HG03095 (cell line): ENCODE measurements at regions not wholly inside any gene's neighbourhood (a gene's known extent, or its start where the extent isn't known, plus 50 kb on each side); places are given as distances from the start of the nearest gene placed in this dataset.

Source experiments
- ATAC-seq: cut with Tn5 transposase; IDR thresholded peaks from one replicate; pipeline ENCODE4 v1.9.1; 2021; ENCODE audit warnings: moderate library complexity; ENCODE audit not compliant: unreplicated experiment

DNA sequence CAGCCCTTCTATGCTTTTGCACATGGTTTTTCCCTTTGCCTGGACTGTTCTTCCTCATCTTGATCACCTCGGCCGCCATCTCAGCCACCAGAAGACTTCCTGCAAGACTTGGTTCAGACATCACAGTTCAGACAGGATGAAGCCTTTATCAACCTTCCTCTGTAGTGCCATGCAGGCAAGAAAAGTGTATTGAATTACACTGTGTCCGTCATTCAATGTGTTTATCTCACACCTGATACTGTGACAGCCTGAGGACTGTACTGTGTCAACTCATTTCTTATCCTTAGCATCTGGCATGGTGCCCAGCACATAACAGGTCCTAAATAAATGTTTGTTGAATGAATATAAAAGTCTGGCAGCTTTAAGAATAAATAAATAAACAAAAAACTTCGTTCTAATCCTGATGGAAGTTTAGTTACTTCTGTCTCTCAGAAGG lies 133.3 kb upstream of the MAN1A1 start:
- ATAC-seq, result no peak

GRCh38 chr6:119481976-119482375 lies 132.4 kb upstream of the MAN1A1 start:
- ATAC-seq, result no peak

- ATAC-seq, result no peak
These were observed 131.5 kb upstream of the MAN1A1 start for GRCh38 chr6:119480961-119481497.

DNA sequence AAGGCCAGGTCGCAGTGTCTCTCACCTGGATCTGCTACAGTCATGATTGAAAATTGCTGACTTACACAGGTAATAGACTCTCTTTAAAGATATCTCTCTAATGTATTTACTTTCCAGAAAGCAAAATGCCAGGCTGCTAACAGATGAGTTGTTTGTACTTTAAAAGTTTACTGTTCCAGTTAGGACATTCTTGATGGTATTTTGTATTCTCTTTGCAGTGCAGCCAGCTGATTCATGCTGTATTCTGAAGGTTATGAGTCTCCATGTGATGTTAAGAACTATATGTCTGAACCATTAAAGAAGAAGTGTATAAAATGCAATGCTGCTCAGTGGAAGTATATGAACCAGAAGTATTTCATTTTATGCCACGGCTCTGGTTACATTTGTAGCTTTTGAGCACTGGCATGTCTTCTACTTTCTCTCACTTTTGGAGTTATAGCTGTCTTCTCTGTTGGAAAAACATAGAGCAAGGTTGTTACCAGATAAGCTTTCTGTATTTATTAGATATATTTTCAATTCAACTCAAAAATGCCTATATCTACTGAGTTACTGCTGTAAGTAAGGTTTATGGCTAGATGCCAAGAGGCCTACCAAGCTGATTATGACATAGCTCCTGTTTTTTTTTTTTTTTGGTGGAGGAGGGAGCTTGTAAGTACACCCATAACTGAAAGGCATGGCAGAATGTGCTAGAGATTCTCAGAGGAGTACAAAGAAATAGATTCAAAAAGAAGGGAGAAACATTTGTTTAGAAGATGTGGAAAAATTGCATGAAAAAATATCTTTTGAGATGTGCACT lies 130.5 kb upstream of the MAN1A1 start:
- no peak for ATAC-seq

GRCh38 chr6:119476554-119476953 lies 127.0 kb upstream of the MAN1A1 start:
- peak; percentile 84 for ATAC-seq

DNA sequence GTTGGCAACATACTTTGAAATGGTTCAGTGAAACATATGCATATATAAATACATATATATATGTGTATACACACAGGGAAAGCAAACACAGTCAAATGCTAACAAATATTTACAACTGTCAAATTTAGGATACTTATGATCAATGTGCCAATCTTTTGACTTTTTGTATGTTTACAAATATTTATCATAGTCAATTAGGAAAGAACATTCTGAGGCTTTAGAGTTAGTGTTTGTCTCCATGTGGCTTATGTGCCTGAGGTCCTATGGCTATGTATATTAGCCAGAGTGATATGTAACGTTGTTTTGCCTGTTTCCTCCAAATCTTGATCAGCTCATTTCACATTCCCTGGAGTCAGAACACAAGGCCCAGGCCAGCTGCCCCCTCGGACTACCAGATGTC lies 126.5 kb upstream of the MAN1A1 start:
- no peak for ATAC-seq

GRCh38 chr6:119470893-119471542 lies 121.5 kb upstream of the MAN1A1 start:
- no peak for ATAC-seq

GRCh38 chr6:119467488-119468081 lies 118.0 kb upstream of the MAN1A1 start:
- no peak for ATAC-seq

DNA sequence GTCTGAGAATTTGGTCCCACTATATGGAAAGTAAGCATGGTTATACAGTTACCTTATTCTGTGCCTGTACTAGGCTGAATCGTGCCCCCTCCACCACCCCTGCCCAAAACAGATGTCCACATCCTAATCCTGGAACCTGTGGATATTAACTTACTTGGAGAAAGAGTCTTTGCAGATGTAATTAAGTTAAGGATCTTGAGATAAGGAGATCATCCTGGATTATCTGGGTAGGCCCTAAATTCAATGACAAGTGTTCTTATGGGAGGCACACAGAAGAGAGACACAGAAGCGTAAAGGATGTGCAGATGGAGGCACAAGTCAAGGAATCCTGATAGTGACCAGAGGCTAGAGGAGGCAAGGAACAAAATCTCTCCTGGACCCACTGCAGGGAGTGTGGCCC lies 116.7 kb upstream of the MAN1A1 start:
- no peak for ATAC-seq

DNA sequence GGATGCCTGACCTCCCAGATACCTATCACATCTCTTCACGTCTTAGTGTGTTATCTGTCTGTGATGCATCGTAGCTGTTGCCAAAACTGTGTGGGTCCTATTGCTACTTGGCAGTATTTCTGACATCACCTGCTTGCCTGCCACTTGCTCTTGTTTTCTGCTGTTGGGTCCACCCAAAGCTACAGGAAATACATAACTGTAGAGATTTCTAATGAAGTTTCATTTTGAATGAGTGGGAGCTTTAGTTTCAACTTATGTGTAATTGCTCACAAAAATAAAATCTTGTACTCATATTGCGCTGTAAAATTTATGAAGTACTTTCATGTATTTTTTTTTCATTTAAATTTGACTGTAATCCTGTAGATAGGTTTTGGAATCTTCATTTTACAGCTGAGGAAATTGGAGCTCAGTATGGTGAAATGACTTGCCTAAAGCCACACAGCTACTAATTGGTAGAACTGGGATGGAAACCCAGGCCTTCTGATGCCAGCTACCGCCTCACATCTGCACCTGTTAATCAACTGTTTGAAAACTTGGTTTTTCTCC lies 113.6 kb upstream of the MAN1A1 start:
- peak; percentile 77 for ATAC-seq

DNA sequence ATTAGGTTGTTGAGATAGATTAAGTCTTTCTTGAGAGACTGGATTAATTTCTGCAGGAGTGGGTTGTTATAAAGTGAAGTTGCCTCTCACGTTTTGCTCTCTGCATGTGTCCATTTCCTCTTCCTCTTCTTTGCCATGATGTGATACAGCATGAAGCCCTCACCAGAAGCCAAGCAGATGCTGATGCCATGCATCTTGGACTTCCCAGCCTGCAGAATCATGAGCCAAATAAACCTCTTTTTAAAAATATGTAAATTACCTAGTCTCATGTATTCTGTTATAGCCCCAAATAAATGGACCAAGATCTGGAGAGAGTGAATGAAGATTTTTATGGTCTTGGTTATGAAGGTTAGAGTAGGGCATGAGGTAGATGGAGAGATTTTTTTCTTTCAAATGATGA lies 111.6 kb upstream of the MAN1A1 start:
- ATAC-seq, result no peak

DNA sequence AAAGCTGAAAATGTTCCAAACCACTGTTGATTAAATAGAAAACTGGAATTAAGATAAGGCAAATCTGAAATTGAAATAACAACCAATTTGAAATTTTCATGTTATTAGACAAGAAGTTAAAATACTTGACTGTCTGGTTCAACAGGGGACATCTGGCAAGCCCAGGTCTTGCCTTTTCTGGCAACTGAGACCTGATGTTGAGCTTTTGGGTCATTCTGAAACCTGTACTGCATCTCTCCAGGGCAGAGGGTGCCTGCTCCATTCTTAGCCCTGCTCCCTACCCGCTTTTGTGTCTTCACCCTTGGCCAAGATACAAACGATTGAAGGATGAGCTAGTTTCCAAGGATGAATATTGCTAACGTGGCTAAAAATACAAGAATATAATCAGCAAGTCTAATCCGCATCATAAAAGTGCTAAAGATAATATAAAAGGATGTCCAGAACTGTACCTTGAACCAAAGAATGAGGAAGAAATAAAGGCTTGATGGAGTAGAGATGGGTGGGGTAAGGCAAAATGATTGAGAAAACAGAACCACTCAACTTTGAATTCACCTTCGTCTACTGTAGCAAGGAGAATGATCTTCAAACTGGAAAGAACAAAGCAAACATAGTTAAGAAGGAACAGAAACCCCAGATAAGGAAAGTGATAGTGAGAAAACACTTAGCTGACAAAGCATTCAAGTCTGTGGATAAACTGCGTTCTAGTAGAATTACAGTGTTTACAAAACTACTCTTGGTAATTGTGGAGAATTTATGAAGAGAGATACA lies 109.8 kb upstream of the MAN1A1 start:
- ATAC-seq, result peak; percentile 68

GRCh38 chr6:119454714-119455113 lies 105.2 kb upstream of the MAN1A1 start:
- no peak for ATAC-seq

- ATAC-seq, result no peak
These were observed 104.0 kb upstream of the MAN1A1 start for GRCh38 chr6:119453242-119454200.

DNA sequence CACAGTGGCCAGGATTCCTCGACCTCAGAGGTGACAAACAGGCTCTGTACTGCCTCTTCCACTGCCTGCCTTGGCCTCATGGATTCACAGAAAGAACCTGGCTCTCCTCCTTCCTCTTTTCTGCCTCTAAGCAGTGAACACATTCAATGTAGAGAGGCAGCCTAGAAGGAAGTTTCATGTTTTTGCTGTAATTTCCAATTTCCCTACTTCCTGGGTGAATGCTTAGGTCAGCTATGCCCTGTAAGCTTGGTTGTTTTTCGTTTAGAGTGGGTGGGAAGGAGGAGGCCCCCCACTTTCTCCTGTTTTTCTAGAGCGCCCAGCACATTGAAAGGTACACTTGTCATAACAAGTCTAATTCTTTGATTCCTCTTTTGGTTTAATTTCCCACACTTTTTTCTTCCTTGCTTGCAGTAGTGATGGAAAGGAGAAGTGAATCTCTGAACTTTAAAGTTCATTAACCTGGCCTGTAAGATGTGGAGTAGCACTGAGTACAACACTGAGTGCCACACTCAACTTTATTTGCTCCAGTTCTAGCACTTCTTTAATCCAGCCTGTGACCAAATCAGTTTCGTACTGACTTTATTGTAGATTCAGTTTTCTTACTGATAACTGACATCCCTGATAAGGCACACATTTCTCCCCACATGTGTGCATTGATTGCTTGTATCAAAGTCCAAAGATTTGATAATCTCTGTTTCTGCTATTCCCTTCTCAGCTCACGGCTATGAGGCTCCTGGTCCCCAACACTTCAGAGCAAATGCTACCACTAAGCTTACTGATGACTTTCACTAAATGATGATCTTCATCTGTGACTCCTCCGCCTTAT lies 100.0 kb upstream of the MAN1A1 start:
- no peak for ATAC-seq

- no peak for ATAC-seq
These were observed 98.4 kb upstream of the MAN1A1 start for GRCh38 chr6:119447921-119448320.

GRCh38 chr6:119446609-119447008 lies 97.0 kb upstream of the MAN1A1 start:
- no peak for ATAC-seq

- no peak for ATAC-seq
These were observed 96.6 kb upstream of the MAN1A1 start for GRCh38 chr6:119446115-119446554.

GRCh38 chr6:119445666-119446065 lies 96.1 kb upstream of the MAN1A1 start:
- no peak for ATAC-seq
